GM23248 (cell line): ENCODE measurements at regions not wholly inside any gene's neighbourhood (a gene's known extent, or its start where the extent isn't known, plus 50 kb on each side); places are given as distances from the start of the nearest gene placed in this dataset.

Source experiments
- EZH2 ChIP-seq: fragments of 200-600 bp; sonication (generic); IDR thresholded peaks from 2 replicates; pipeline ENCODE4 v1.6.1; 2018; ENCODE audit warnings: antibody characterized with exemption, mild to moderate bottlenecking; ENCODE audit not compliant: insufficient read depth, poor library complexity, severe bottlenecking
- EZH2phosphoT487 ChIP-seq: fragments of 200-600 bp; sonication (generic); IDR thresholded peaks from 2 replicates; pipeline ENCODE4 v1.6.1; 2018; ENCODE audit warnings: antibody characterized with exemption, moderate library complexity, mild to moderate bottlenecking, low read depth; ENCODE audit not compliant: insufficient read depth

DNA sequence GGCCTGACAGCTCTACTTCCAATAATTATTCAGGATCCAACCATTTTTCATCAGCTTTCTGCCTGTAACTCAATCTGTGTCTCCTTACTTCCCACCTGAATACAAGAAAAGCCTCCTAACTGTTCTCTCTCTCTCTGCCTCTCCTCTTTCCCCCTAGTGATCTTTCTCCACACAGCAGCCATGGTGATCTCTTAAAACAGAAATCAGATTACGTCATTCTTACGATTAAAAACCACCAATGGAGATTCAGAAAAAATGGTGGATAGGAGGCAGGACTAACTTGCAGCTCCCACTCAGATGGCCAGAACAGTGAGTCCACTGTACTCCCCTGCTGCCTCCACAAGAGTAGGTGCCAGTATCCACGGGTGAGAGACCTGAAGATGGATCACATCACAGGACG, 431.7 kb downstream of the MBD2 start:
- TF ChIP-seq EZH2phosphoT487 (no peak), EZH2 (no peak)
